Neuron (in vitro differentiated cells): ENCODE measurements at regions not wholly inside any gene's neighbourhood (a gene's known extent, or its start where the extent isn't known, plus 50 kb on each side); places are given as distances from the start of the nearest gene placed in this dataset.
A peak's percentile ranks its signal among the peaks of the same experiment; 100 is the strongest.

ENCODE experiments used
- H2AFZ ChIP-seq: one replicate; pipeline ENCODE4 v1.6.1; 2013; ENCODE audit warnings: low read depth, mild to moderate bottlenecking, inconsistent platforms, low read length, moderate library complexity
- H3K27me3 ChIP-seq: one replicate; pipeline ENCODE4 v1.6.1; 2013; ENCODE audit warnings: low read length; ENCODE audit not compliant: insufficient read depth
- H3K36me3 ChIP-seq: one replicate; pipeline ENCODE4 v1.6.1; 2013; ENCODE audit warnings: low read length; ENCODE audit not compliant: insufficient read depth
- H3K4me1 ChIP-seq: one replicate; pipeline ENCODE4 v1.6.1; 2013; ENCODE audit warnings: low read length; ENCODE audit not compliant: insufficient read depth
- H3K4me3 ChIP-seq: 2 replicates; pipeline ENCODE4 v1.5.1; 2013; ENCODE audit warnings: mild to moderate bottlenecking, low read length, moderate library complexity
- H3K9me3 ChIP-seq: one replicate; pipeline ENCODE4 v1.6.1; 2013; ENCODE audit warnings: low read length

DNA sequence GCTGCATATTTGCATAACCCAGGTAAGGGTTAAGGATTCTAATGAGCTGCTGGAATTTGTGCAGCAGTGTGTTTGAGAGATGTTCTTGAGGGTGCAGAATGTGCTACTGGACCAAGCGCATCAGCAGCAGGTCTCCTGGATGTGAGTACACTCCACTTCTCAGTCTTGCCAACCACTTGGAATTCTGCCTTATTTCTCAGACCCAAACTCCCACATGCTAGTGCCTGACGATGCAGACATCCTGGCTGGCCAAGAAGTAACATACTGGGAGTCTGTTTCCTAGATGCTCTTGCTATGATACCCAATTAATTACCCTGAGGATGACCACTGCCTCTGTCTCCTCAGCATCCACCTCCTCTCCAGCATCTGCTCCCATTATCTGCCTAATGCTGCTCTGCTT lies 186.6 kb downstream of the MOXD1 start:
- H2AFZ ChIP-seq = no peak overlapping the region
- H3K27me3 ChIP-seq = no peaks in the 10 kb centered on the region
- H3K9me3 ChIP-seq = peaks cover 4% of the 10 kb centered on the region
- H3K4me3 ChIP-seq = no peak overlapping the region
- H3K36me3 ChIP-seq = no peaks in the 10 kb centered on the region
- H3K4me1 ChIP-seq = no peaks in the 10 kb centered on the region

GRCh38 chr6:132213732-132214131 lies 187.5 kb downstream of the MOXD1 start:
- Histone ChIP-seq H3K4me1 (no peaks in the 10 kb centered on the region), H3K27me3 (no peaks in the 10 kb centered on the region), H3K36me3 (no peaks in the 10 kb centered on the region), H3K4me3 (no peak overlapping the region), H3K9me3 (peaks cover 4% of the 10 kb centered on the region), H2AFZ (no peak overlapping the region)

DNA sequence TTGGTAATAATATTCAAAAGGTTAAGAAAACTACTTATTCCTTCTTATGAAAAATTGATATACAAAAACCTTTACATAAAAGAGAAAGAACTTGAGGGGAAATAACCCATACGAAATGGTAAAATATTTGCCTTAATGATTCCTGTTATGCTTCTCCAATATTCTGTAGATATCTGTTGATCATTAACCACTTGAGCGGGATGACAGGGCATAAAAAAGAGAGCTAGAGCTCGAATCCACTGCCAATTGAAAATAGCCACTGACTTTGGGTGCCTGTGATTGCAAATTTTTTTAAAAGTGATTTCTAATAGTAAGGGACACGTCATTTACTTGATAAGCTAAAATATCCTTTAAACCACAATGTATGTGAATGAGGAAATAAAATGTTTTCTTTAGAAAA lies 188.1 kb downstream of the MOXD1 start:
- no peak overlapping the region for H2AFZ ChIP-seq
- H3K27me3 ChIP-seq = no peaks in the 10 kb centered on the region
- H3K9me3 ChIP-seq = peaks cover 4% of the 10 kb centered on the region
- no peaks in the 10 kb centered on the region for H3K4me1 ChIP-seq
- no peaks in the 10 kb centered on the region for H3K36me3 ChIP-seq
- no peak overlapping the region for H3K4me3 ChIP-seq

DNA sequence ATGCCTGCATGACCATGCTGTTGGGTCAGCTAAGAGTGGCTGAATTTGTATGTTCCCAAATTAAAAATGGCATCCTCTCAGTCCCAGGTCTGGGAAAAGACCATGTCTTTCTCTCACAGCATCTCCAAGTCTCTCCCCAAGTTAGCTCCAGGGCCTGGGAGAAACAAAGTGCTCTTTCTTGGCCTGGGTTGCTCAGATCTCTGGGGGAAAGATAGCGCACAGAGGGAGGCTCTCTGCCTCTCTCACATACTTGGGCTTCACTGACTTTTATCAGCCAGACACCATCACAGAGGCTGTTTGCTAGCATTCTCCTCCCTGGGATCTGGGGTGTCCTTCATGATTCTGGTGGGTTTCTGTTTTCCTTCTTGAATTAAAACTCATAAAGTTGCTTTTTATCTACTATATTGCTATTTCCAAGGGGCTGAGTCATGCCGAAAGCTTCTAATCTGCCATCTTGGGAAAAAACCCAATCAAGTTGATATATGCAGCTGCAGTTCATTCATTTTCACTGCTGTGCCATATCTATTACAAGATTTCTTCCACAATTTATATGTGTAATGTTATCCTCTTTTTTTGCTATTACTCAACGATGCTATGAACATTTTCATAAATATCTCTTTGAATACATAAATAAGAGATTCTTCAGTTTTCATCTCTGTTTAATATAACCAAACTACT lies 190.2 kb downstream of the MOXD1 start:
- H3K4me3 ChIP-seq = no peak overlapping the region
- no peaks in the 10 kb centered on the region for H3K27me3 ChIP-seq
- no peaks in the 10 kb centered on the region for H3K36me3 ChIP-seq
- H3K4me1 ChIP-seq = no peaks in the 10 kb centered on the region
- H3K9me3 ChIP-seq = peaks cover 6% of the 10 kb centered on the region
- H2AFZ ChIP-seq = no peak overlapping the region

DNA sequence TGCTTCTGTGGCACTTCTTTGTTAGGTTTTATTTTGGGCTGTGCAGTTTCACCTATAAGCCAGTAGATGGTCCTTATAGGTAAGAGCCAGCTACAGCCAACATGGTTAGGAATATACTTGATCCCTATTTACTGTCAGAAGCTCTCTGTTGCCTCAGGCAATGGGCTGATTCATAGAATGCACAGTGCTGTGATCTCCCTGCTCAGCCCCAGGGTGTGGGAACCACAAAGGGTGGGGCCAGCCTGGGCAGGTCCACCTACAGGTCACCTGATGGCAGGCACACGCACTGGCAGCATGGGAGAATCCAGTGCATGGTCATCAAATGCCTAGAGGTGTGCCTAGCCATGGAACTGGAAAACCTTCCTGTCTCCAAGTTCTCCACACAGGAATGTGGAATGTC lies 191.9 kb downstream of the MOXD1 start:
- H3K4me1 ChIP-seq = no peaks in the 10 kb centered on the region
- H3K27me3 ChIP-seq = no peaks in the 10 kb centered on the region
- no peak overlapping the region for H3K4me3 ChIP-seq
- peaks cover 6% of the 10 kb centered on the region for H3K9me3 ChIP-seq
- H2AFZ ChIP-seq = no peak overlapping the region
- H3K36me3 ChIP-seq = no peaks in the 10 kb centered on the region

DNA sequence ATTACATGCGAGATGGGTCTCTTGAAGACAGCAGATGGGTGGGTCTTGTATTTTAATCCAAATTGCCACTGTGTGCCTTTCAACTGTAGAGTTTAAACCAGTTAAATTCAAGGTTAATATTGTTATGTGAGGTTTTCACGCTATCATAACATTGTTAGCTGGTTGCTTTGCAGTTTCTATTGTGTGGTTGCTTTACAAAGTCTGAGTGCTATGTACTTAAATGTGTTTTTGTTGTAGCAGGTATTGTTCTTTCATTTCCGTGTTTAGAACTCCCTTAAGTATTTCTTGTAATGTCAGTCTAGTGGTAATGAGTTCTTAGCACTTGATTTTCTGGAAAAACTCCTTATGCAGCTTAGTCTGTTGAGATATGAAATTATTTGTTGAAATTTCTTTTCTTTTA lies 193.3 kb downstream of the MOXD1 start:
- Histone ChIP-seq H3K4me1 (no peaks in the 10 kb centered on the region), H2AFZ (no peak overlapping the region), H3K4me3 (no peak overlapping the region), H3K9me3 (peaks cover 6% of the 10 kb centered on the region), H3K36me3 (no peaks in the 10 kb centered on the region), H3K27me3 (no peaks in the 10 kb centered on the region)

GRCh38 chr6:132205946-132206345 lies 195.3 kb downstream of the MOXD1 start:
- Histone ChIP-seq H3K36me3 (no peaks in the 10 kb centered on the region), H2AFZ (no peak overlapping the region), H3K4me1 (peaks cover 5% of the 10 kb centered on the region), H3K9me3 (peaks cover 6% of the 10 kb centered on the region), H3K27me3 (no peaks in the 10 kb centered on the region), H3K4me3 (no peak overlapping the region)

DNA sequence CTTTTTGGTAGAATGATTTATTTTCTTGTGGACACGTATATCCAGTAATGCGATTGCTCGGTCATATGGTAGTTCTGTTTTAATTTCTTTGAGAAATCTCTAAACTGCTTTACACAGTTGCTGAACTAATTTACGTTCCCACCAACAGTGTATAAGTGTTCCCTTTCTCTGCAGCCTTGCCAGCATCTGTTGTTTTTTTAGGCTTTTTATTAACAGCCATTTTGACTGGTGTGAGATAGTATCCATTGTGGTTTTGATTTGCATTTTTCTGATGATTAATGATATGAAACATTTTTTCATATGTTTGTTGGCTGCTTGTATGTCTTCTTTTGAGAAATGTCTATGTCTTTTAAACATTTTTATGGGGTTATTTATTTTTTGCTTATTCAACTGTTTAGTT lies 196.7 kb downstream of the MOXD1 start:
- no peaks in the 10 kb centered on the region for H3K27me3 ChIP-seq
- peaks cover 5% of the 10 kb centered on the region for H3K4me1 ChIP-seq
- no peak overlapping the region for H2AFZ ChIP-seq
- H3K4me3 ChIP-seq = no peak overlapping the region
- H3K36me3 ChIP-seq = no peaks in the 10 kb centered on the region
- peaks cover 2% of the 10 kb centered on the region for H3K9me3 ChIP-seq

GRCh38 chr6:132202574-132202973 lies 198.7 kb downstream of the MOXD1 start:
- Histone ChIP-seq H3K4me1 (peaks cover 5% of the 10 kb centered on the region), H3K27me3 (no peaks in the 10 kb centered on the region), H2AFZ (peak overlapping the region; percentile 55), H3K9me3 (no peaks in the 10 kb centered on the region), H3K4me3 (no peak overlapping the region), H3K36me3 (no peaks in the 10 kb centered on the region)

- H3K27me3 ChIP-seq = no peaks in the 10 kb centered on the region
- peaks cover 2% of the 10 kb centered on the region for H3K9me3 ChIP-seq
- H3K4me1 ChIP-seq = peaks cover 5% of the 10 kb centered on the region
- H2AFZ ChIP-seq = peak overlapping the region; percentile 38
- no peaks in the 10 kb centered on the region for H3K36me3 ChIP-seq
- H3K4me3 ChIP-seq = no peak overlapping the region
Observed at GRCh38 chr6:132199343-132199742, 201.9 kb downstream of the MOXD1 start.

- Histone ChIP-seq H3K4me1 (peaks cover 5% of the 10 kb centered on the region), H3K36me3 (no peaks in the 10 kb centered on the region), H3K27me3 (no peaks in the 10 kb centered on the region), H2AFZ (no peak overlapping the region), H3K9me3 (peaks cover 2% of the 10 kb centered on the region), H3K4me3 (no peak overlapping the region)
Observed at GRCh38 chr6:132198896-132199295, 202.4 kb downstream of the MOXD1 start.

DNA sequence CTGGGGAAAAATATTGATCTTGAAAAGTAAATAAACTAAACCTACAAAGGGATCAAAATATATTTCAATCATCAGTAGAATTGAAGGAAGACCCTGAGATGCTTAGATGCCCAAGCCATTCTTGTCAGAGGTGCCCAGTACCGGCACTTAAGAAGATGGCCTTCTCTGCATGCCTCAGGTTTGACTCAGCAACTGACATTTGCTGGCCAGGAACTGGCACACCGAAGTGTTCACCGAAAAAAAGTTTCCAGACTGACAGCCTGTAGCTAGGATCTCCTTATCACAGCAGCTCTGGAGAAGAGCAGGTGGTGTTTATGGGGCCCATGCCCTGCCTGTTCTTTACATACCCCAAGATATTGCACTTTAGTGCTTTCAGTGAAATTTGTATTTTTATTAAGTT lies 203.2 kb downstream of the MOXD1 start:
- Histone ChIP-seq H3K9me3 (peaks cover 2% of the 10 kb centered on the region), H3K36me3 (no peaks in the 10 kb centered on the region), H3K4me1 (peaks cover 5% of the 10 kb centered on the region), H3K27me3 (no peaks in the 10 kb centered on the region), H3K4me3 (no peak overlapping the region), H2AFZ (no peak overlapping the region)

DNA sequence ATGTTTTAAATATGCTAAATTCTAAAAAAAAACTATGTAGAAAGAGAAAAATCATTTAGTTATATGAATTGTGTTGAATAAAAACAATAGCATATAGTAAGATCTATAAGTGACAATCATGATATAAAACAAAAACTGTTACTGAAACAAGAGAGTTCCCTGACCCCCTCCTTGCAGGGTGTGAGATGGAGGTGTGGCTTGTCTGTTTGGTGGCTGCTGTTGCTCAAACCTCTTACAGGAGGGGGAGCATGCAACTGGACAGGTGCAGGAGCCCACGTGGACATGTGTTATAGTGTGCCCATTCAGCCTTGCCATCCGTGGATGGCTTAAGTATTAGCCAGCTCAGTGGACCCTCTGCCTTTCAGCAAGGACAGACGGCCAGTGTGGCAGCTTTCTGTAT lies 206.7 kb downstream of the MOXD1 start:
- H3K36me3 ChIP-seq = no peaks in the 10 kb centered on the region
- no peaks in the 10 kb centered on the region for H3K27me3 ChIP-seq
- H3K9me3 ChIP-seq = peaks cover 2% of the 10 kb centered on the region
- no peaks in the 10 kb centered on the region for H3K4me1 ChIP-seq
- no peak overlapping the region for H2AFZ ChIP-seq
- no peak overlapping the region for H3K4me3 ChIP-seq

DNA sequence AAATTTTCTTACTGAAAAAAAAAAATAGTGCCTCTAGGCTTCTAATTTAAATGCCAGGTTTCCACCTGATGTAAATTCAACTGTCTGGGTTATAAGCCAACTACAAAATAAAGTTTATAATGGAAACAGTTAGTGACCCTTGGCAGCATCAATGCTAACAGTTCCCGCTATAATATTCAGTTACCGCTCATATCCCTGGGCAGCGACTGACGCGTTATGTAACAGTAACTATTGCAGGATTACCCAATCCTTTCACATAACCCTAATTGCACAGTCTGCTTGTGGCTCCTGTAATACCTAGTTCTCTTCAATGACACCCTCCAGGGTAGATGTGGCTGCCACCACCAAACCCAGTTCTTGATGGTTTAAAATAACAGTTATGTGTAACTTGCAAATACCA lies 208.6 kb downstream of the MOXD1 start:
- H3K4me1 ChIP-seq = no peaks in the 10 kb centered on the region
- H3K9me3 ChIP-seq = peaks cover 2% of the 10 kb centered on the region
- H3K4me3 ChIP-seq = no peak overlapping the region
- no peaks in the 10 kb centered on the region for H3K27me3 ChIP-seq
- no peaks in the 10 kb centered on the region for H3K36me3 ChIP-seq
- no peak overlapping the region for H2AFZ ChIP-seq
